ENCODE measurements at regions not wholly inside any gene's neighbourhood (a gene's known extent, or its start where the extent isn't known, plus 50 kb on each side); places are given as distances from the start of the nearest gene placed in this dataset.

DNA sequence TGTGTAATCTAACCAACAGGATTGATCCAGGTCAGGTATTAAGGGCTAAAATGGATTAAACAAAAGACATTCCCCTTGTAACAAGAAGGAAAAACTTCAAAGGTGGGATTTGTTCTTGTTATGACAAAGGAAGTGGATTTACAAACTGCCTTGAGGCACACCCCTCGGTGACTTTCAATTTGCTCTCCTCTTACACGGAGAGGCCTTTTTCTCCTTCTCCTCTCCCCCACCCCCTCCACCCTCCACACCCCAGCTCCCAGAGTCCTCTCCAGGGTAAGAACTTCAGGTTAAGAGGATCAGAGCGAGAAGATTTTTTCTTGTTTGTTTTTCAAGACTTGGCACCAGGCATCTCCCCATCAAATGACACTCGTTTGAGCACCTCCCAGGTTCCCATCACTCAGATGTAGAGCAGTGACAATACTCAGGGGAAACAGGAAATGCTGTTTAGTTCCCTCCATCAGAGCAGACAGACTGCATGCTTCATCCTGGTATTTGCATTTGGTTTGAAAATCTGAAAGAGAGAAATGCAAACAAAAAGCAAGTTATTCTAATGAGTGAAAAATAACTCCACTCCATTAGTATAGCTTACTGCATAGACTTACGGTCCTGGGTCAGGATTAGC is 77.6 kb upstream of the TMEM260 start:
- DNase-seq = no peak

GRCh38 chr14:56505361-56505760 is 74.2 kb upstream of the TMEM260 start:
- no peak for DNase-seq

DNA sequence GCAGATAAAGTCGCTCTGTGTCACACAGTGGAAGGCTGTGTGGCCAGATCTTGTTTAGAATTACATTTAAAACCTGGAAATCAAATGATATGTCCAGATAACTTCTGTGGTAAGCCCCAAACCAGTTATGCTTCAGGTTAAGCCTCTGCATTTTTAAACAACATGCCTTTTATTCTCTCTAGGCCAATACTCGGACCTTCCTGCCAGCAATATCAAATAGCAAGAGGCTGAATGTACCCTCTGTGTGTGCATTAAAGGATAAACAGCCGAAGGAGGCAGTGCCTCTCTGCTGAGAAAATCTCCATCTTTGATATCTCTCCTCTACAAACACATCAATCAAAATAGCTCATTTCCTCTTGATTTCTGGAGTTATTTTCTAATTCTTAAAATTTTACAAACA is 67.1 kb upstream of the TMEM260 start:
- DNase-seq = no peak

- DNase-seq = no peak
Observed at GRCh38 chr14:56514663-56515371, 64.8 kb upstream of the TMEM260 start.

DNA sequence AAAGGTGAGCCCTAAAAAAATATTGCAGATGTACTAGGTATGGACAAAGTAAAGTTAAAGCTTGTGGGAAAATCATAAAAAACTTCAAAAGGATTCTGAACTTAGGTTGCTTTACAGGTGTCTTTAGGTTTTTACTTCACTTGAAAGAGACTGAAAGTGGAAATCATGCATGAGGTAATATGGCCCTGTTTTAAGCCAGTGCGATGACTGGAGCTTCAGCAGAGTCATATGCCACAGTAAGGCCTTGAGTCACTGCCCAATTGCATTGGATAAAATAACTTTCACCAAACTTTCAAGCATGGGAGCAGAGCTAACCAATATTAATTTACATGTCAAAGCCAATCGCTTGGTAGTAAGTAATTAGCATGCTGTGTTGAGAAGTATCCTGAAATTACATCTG is 63.9 kb upstream of the TMEM260 start:
- no peak for DNase-seq

DNA sequence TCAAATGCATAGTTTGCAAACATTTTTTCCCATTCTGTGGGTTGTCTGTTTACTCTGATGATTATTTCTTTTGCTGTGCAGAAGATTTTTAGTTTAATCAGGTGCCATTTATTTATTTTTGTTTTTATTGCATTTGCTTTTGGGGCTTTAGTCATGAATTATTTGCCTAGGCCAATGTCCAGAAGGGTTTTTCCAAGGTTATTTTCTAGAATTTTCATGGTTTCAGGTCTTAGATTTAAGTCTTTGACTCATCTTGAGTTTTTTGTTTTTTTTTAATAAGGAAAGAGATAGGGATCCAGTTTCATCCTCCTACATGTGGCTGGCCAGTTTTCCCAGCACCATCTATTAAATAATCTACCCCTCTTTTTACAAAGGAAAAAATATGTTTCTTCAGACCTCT is 57.2 kb upstream of the TMEM260 start:
- no peak for DNase-seq

DNA sequence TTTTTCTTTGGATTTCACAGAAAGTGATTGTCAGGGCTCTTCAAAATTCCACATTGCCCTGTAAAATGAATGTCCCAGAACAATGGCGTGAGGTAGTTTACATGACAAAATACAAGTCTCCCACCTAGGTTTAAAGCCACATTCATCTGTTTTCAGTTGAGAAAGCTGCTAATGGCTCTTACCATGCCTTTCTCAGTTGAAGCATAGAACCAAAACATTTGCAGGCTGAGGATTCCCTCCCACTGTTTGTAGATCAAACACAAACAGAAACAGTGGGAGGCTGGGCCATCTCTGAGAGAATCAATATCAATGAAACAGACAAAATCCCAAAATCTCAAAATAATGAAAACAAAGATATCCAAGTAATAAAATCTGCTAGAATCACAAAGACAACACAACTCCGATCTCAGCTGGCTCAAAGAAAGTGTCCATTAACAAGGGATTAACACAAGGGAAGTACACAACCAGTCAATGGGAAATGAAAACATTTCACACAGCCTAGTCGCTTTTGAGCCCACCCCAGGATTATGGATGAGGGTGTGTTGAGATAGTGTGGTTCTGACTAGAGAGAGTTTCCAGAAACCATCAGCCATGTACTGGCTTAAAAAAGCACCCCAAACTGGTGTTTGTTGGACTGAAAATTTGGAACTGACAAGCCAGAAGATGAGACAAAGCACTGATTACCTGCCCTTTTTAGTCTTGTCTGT is 54.5 kb upstream of the TMEM260 start:
- no peak for DNase-seq

- no peak for DNase-seq
Observed at GRCh38 chr14:56528927-56529326, 50.7 kb upstream of the TMEM260 start.
